GM06990 (cell line): ENCODE measurements at regions not wholly inside any gene's neighbourhood (a gene's known extent, or its start where the extent isn't known, plus 50 kb on each side); places are given as distances from the start of the nearest gene placed in this dataset.
"Not testable (repeated sequence)": the region's sequence is repeated elsewhere in the genome, so short reads cannot be mapped to it uniquely, and the experiment has no call there.

ENCODE experiments used
- DNase-seq: peaks from one replicate; pipeline ENCODE4 v3.0.0-alpha.2; 2011; ENCODE audit not compliant: insufficient read length; ENCODE audit errors: extremely low read depth
- H3K27me3 ChIP-seq: replicated peaks from 2 replicates; pipeline ENCODE4 v1.6.0; 2011; ENCODE audit warnings: low read length; ENCODE audit not compliant: control insufficient read depth, insufficient read depth
- H3K36me3 ChIP-seq: 2 replicates; pipeline ENCODE4 v1.5.1; 2011; ENCODE audit warnings: low read length; ENCODE audit not compliant: control insufficient read depth, insufficient read depth
- H3K4me3 ChIP-seq: replicated peaks from 2 replicates; pipeline ENCODE4 v1.5.1; 2011; ENCODE audit warnings: low read depth, mild to moderate bottlenecking, control low read depth, low read length
- TF ChIP-seq, protein P1 (sequence below): IDR thresholded peaks from 2 replicates; pipeline ENCODE4 v1.5.1; 2011; ENCODE audit warnings: low read length, control low read depth, mild to moderate bottlenecking, inconsistent platforms; ENCODE audit not compliant: insufficient read depth, poor library complexity, severe bottlenecking

DNA sequence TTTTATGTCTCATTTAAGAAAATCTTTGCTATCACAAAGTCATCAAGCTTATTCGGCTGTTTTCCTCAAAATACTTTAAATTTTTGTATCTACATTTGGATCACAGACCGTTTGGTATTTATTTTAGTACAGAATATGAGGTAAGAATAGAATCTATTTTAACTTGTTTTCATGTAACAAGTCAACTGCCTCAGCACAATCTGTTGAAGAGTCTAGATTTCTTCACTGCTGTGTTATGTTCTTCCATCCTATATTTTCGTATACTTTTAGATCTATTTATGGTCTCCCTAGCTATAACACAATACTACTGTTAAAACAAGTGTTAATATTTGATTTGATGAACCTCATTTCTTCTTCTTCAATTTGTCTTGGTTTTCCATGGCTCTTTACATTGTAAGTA, 61.6 kb upstream of the SGCG start:
- TF ChIP-seq, protein P1, sequence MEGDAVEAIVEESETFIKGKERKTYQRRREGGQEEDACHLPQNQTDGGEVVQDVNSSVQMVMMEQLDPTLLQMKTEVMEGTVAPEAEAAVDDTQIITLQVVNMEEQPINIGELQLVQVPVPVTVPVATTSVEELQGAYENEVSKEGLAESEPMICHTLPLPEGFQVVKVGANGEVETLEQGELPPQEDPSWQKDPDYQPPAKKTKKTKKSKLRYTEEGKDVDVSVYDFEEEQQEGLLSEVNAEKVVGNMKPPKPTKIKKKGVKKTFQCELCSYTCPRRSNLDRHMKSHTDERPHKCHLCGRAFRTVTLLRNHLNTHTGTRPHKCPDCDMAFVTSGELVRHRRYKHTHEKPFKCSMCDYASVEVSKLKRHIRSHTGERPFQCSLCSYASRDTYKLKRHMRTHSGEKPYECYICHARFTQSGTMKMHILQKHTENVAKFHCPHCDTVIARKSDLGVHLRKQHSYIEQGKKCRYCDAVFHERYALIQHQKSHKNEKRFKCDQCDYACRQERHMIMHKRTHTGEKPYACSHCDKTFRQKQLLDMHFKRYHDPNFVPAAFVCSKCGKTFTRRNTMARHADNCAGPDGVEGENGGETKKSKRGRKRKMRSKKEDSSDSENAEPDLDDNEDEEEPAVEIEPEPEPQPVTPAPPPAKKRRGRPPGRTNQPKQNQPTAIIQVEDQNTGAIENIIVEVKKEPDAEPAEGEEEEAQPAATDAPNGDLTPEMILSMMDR: no peak
- Histone ChIP-seq H3K27me3 (no peaks in the 10 kb centered on the region), H3K36me3 (no peaks in the 10 kb centered on the region), H3K4me3 (no peak overlapping the region)
- DNase-seq: no peak

- DNase-seq, H3K27me3 ChIP-seq, H3K4me3 ChIP-seq, H3K36me3 ChIP-seq: not testable (repeated sequence)
These were observed 53.2 kb upstream of the SGCG start for GRCh38 chr13:23127540-23127939.

DNA sequence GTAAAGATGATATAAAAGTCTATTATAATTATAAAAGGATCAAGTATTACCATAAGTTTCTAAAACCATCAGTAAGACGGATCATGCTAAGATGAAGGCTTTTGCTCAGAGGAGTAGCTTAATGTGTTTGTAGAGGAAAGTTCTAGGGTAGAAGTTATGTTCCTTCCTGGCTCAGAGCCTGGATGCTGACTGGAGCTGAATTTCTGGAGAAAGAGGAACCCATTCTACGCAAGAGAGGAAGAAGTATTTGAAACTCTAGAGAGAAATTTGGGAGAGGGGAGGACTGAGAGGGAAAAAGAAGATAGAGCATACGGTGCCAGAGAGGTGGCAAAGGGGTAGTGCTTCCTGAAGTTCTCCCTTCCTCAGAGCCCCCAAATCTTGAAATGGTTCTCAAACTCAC, 51.4 kb upstream of the SGCG start:
- DNase-seq: no peak
- Histone ChIP-seq H3K27me3 (no peaks in the 10 kb centered on the region), H3K36me3 (no peaks in the 10 kb centered on the region), H3K4me3 (no peak overlapping the region)
- TF ChIP-seq, protein P1: no peak
